ENCODE measurements at regions not wholly inside any gene's neighbourhood (a gene's known extent, or its start where the extent isn't known, plus 50 kb on each side); places are given as distances from the start of the nearest gene placed in this dataset.

GRCh38 chr9:108512426-108513173, 343.2 kb downstream of the ACTL7B start:
- TF ChIP-seq, protein P1, sequence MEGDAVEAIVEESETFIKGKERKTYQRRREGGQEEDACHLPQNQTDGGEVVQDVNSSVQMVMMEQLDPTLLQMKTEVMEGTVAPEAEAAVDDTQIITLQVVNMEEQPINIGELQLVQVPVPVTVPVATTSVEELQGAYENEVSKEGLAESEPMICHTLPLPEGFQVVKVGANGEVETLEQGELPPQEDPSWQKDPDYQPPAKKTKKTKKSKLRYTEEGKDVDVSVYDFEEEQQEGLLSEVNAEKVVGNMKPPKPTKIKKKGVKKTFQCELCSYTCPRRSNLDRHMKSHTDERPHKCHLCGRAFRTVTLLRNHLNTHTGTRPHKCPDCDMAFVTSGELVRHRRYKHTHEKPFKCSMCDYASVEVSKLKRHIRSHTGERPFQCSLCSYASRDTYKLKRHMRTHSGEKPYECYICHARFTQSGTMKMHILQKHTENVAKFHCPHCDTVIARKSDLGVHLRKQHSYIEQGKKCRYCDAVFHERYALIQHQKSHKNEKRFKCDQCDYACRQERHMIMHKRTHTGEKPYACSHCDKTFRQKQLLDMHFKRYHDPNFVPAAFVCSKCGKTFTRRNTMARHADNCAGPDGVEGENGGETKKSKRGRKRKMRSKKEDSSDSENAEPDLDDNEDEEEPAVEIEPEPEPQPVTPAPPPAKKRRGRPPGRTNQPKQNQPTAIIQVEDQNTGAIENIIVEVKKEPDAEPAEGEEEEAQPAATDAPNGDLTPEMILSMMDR (IDR thresholded peaks at IDR 0.05; ENCODE audit: low read depth, low read length) = no peak
- TF ChIP-seq MYC (IDR thresholded peaks at IDR 0.05; ENCODE audit: low read depth, low read length) (no peak), POLR2A (IDR thresholded peaks at IDR 0.05; ENCODE audit: extremely low read depth, insufficient read length) (no peak)
- TF ChIP-seq, protein P2, sequence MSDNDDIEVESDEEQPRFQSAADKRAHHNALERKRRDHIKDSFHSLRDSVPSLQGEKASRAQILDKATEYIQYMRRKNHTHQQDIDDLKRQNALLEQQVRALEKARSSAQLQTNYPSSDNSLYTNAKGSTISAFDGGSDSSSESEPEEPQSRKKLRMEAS (IDR thresholded peaks at IDR 0.05; ENCODE audit: low read depth, low read length) = no peak
- DNase-seq (ENCODE audit: low read depth) = no peak
- no peak overlapping the region for H3K4me3 ChIP-seq (ENCODE audit: low read depth, low read length)

DNA sequence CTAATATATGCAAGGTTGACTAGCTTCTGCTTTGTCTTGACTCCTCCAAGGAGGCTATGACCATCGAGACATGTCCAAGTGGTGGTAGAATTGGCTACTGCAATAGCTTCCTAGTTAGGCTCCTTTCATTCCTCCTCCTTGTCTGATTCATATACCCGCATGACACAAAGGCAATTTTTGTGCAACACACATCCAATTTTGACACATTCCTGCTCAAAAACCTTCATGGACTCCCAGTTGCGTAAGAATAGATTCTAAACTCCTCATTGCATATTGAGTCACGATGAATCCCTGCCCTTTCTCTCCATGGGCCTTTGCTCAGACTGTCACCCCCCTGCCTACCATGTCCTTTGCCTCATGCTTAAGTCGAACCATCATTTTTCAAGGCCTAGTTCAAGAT, 344.5 kb downstream of the ACTL7B start:
- no peak for TF ChIP-seq MYC (IDR thresholded peaks at IDR 0.05; ENCODE audit: low read depth, low read length)
- TF ChIP-seq, protein P1 (IDR thresholded peaks at IDR 0.05; ENCODE audit: low read depth, low read length) = no peak
- TF ChIP-seq, protein P2 (IDR thresholded peaks at IDR 0.05; ENCODE audit: low read depth, low read length) = no peak
- TF ChIP-seq POLR2A (IDR thresholded peaks at IDR 0.05; ENCODE audit: extremely low read depth, insufficient read length) = no peak

DNA sequence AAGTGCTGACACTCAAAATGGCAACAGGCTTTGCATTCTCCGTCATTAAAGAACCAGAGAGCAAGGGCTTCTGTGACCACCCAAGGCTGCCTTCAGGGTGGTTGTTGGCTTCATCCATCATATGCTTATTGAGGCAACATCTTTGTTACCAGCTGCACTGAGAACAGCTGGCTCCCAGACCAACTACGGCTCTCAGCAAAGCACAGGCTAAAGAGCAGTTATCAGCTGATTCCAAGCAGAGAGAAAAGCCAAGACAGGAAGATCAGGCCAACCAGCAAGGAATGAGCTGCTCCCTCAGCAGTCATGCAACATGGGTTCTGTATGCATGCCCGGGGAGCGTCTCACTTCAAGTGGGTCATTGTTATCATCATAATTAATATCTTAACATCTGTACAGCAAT, 358.9 kb downstream of the ACTL7B start:
- no peak for DNase-seq (ENCODE audit: low read depth)
- TF ChIP-seq POLR2A (IDR thresholded peaks at IDR 0.05; ENCODE audit: extremely low read depth, insufficient read length) = no peak
- no peak for TF ChIP-seq MYC (IDR thresholded peaks at IDR 0.05; ENCODE audit: low read depth, low read length)
- TF ChIP-seq, protein P2 (IDR thresholded peaks at IDR 0.05; ENCODE audit: low read depth, low read length) = no peak
- TF ChIP-seq, protein P1 (IDR thresholded peaks at IDR 0.05; ENCODE audit: low read depth, low read length) = no peak
- no peak overlapping the region for H3K4me3 ChIP-seq (ENCODE audit: low read depth, low read length)

More for the DNA sequence above, 344.5 kb downstream of the ACTL7B start:
- no peak for DNase-seq (ENCODE audit: low read depth)
- no peak overlapping the region for H3K4me3 ChIP-seq (ENCODE audit: low read depth, low read length)

- no peak for DNase-seq (ENCODE audit: low read depth)
- no peak overlapping the region for H3K4me3 ChIP-seq (ENCODE audit: low read depth, low read length)
- TF ChIP-seq POLR2A (IDR thresholded peaks at IDR 0.05; ENCODE audit: extremely low read depth, insufficient read length) = no peak
- TF ChIP-seq, protein P1 (IDR thresholded peaks at IDR 0.05; ENCODE audit: low read depth, low read length) = no peak
- TF ChIP-seq MYC (IDR thresholded peaks at IDR 0.05; ENCODE audit: low read depth, low read length) = no peak
- TF ChIP-seq, protein P2 (IDR thresholded peaks at IDR 0.05; ENCODE audit: low read depth, low read length) = no peak
These were observed 366.2 kb downstream of the ACTL7B start for GRCh38 chr9:108489567-108489966.

GRCh38 chr9:108486831-108487230, 369.0 kb downstream of the ACTL7B start:
- DNase-seq (ENCODE audit: low read depth) = peak; percentile 7
- H3K4me3 ChIP-seq (ENCODE audit: low read depth, low read length) = no peak overlapping the region
- TF ChIP-seq, protein P2 (IDR thresholded peaks at IDR 0.05; ENCODE audit: low read depth, low read length) = no peak
- TF ChIP-seq, protein P1 (IDR thresholded peaks at IDR 0.05; ENCODE audit: low read depth, low read length) = no peak
- TF ChIP-seq POLR2A (IDR thresholded peaks at IDR 0.05; ENCODE audit: extremely low read depth, insufficient read length) (no peak), MYC (IDR thresholded peaks at IDR 0.05; ENCODE audit: low read depth, low read length) (no peak)
